ENCODE measurements at regions not wholly inside any gene's neighbourhood (a gene's known extent, or its start where the extent isn't known, plus 50 kb on each side); places are given as distances from the start of the nearest gene placed in this dataset.

DNA sequence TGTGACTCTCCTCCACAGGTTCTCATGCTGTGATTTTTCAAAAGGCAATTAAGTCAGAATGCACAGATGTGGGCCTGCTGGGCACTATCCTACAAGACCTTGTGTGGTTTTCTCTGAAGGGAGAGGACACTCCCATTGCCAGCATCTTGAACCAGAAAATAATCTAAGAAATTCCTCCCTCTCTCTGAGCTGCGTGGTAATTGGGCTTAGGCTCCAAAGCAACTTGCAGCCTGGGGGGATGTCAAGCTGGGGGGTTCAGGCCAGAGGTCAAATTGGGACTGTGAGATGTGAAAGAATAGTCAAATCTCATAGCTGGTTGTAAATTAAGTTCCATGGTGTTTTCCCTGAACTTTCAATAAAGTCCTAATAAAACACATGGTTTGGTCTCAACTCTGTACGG is 350.6 kb upstream of the SLC7A11 start:
- TF ChIP-seq, protein P1, sequence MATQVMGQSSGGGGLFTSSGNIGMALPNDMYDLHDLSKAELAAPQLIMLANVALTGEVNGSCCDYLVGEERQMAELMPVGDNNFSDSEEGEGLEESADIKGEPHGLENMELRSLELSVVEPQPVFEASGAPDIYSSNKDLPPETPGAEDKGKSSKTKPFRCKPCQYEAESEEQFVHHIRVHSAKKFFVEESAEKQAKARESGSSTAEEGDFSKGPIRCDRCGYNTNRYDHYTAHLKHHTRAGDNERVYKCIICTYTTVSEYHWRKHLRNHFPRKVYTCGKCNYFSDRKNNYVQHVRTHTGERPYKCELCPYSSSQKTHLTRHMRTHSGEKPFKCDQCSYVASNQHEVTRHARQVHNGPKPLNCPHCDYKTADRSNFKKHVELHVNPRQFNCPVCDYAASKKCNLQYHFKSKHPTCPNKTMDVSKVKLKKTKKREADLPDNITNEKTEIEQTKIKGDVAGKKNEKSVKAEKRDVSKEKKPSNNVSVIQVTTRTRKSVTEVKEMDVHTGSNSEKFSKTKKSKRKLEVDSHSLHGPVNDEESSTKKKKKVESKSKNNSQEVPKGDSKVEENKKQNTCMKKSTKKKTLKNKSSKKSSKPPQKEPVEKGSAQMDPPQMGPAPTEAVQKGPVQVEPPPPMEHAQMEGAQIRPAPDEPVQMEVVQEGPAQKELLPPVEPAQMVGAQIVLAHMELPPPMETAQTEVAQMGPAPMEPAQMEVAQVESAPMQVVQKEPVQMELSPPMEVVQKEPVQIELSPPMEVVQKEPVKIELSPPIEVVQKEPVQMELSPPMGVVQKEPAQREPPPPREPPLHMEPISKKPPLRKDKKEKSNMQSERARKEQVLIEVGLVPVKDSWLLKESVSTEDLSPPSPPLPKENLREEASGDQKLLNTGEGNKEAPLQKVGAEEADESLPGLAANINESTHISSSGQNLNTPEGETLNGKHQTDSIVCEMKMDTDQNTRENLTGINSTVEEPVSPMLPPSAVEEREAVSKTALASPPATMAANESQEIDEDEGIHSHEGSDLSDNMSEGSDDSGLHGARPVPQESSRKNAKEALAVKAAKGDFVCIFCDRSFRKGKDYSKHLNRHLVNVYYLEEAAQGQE (IDR thresholded peaks at IDR 0.05; ENCODE audit: insufficient read depth in 1 of 2, low read depth in 2 of 2, low read length in 2 of 2): no peak
- TF ChIP-seq POLR2AphosphoS5 (IDR thresholded peaks at IDR 0.05; ENCODE audit: low read depth, low read length) (no peak), FOXP2 (optimal IDR thresholded peaks at IDR 0.05; ENCODE audit: borderline replicate concordance, extremely low read depth, extremely low read length, insufficient read depth) (no peak)

Measured in PFSK-1 (cell line).